ENCODE measurements at regions not wholly inside any gene's neighbourhood (a gene's known extent, or its start where the extent isn't known, plus 50 kb on each side); places are given as distances from the start of the nearest gene placed in this dataset.
"Not testable (repeated sequence)": the region's sequence is repeated elsewhere in the genome, so short reads cannot be mapped to it uniquely, and the experiment has no call there.

DNA sequence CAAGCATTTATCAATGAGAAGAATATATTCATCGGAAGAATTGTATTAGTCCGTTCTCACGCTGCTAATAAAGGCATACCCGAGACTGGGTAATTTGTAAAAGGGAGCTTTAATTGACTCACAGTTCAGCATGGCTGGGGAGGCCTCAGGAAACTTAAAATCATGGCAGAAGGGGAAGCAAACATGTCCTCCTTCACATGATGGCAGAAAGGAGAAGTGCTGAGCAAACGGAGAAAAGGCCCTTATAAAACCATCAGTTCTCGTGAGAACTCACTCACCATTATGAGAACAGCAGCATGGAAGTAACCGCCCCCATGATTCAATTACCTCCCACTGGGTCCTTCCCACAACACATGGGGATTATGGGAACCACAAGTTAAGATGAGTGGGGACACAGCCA is 1688.2 kb downstream of the SPATA31A7 start:
- DNase-seq: not testable (repeated sequence)

- not testable (repeated sequence) for DNase-seq
Observed at GRCh38 chr9:62880453-62880852, 1690.6 kb downstream of the SPATA31A7 start.

GRCh38 chr9:62880971-62881370 is 1691.1 kb downstream of the SPATA31A7 start:
- DNase-seq: not testable (repeated sequence)

DNA sequence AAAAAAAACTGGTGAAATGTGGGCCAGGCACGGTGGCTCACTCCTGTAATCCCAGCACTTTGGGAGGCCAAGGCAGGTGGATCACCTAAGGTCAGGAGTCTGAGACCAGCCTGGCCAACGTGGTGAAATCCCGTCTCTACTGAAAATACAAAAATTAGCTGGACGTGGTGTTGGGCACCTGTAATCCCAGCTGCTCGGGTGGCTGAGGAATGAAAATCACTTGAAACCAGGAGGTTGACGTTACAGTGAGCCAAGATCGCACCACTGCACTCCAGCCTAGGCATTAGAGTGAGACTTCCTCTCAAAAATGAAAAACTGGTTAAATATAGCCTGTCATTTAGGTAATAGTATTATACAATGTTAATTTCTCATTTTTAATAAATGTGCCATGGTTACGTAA is 1692.0 kb downstream of the SPATA31A7 start:
- not testable (repeated sequence) for DNase-seq

GRCh38 chr9:62882717-62883116 is 1692.9 kb downstream of the SPATA31A7 start:
- not testable (repeated sequence) for DNase-seq

DNA sequence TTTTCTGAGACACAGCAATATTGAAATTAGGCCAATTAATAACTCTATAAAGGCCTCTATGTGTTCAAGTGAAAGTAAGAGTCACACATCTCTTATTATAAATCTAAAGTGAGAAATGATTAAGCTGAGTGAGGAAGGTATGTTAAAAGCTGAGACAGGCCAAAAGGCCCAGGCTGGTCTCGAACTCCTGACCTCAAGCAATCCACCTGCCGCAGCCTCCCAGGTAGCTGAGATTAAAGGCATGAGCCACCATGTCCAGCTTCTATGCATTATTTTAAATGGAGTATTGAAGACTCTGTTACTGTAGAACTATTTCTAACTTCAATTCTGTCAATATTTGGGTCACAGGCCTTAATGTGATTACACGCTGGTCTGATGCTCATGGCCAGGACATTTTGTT is 1706.9 kb downstream of the SPATA31A7 start:
- DNase-seq: not testable (repeated sequence)

DNA sequence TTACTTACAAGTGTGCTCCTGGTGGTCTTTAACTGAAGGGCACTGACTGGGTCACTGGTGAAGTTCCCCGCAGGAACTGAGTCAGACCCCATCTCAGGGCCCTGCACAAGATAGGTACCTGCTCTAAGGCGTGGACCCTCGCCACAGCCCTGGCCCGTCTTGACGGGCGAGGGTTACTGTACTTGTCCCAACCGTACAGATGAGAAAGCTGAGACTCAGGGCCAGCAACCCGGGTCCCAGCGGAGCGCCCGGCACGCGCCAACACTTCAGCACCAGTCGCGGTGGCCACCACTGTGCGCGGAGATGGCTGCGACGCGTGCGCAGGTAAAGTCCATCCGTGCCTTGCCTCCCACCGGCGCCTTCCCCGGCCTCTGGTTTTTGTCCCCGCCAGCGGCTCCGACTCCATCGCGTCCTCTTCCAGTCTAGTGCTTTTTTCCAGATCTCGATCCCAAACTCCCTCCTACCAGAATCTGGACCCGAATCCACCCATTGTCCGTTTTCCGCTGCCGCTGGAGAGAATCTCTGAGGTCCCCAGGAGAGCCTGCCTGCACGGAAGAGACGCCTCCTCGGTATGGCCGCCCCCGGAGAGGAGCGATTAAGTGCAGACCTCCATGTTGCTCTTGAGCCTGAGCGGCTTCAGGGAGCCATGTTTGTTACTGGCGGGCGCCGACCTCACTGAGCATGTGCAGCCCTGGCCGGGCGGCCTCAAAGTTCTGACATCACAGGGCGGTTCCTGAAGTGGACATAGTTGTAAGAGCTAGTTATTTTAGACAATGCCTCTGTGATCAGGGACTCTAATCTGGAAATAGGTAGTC is 1707.8 kb downstream of the SPATA31A7 start:
- not testable (repeated sequence) for DNase-seq

DNA sequence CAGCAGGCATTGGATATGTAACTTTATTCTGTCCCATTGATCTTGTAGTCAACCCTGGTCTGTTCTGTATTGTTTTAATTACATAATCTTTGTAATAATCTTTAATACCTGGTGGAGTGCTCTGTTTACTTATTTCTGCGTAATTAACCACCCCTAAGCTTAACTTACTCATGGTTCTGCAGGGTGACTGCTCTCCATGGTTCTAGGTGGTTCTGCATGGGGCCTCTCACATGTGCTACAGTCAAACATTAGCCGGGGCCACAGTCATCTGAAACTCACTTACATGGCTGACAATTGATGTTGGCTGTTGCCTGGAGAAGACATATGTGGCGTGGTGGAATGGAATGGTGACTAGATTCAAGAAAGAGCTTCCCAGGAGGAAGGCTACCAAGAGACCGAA is 1709.8 kb downstream of the SPATA31A7 start:
- not testable (repeated sequence) for DNase-seq

DNA sequence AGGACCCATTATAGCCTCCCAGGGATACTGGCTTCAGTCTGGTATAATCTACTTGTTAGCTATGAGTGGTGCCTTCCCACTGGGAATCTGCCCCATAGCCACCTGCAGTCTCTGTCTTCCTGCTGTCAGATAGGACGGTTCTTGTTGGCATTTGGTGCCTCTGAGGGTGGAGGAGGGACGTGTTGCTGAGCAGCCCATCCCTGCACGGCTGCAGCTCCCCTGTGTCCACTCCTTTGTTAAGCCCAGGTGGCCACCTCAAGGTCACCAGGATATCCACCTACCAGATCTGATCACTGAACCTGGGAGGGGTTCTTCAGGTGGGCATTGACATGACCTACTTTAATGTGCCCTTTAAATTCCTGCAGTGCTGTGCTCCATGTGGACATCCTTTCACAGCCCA is 1714.2 kb downstream of the SPATA31A7 start:
- not testable (repeated sequence) for DNase-seq

DNA sequence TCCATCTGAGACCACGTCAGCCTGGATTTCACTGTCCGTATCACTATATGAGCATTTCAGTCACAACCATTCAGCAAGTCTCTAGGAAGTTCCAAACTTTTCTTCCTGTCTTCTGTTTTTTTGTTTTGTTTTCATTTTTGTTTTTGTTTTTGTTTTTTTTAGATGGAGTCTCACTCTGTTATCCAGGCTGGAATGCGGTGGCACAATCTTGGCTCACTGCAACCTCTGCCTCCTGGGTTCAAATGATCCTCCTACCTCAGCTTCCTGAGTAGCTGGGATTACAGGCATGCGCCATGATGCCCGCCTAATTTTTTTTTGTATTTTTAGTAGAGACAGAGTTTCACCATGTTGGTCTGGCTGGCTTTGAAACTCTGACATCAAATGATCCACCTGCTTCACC is 1715.9 kb downstream of the SPATA31A7 start:
- not testable (repeated sequence) for DNase-seq

- not testable (repeated sequence) for DNase-seq
Observed at GRCh38 chr9:62907866-62908265, 1718.0 kb downstream of the SPATA31A7 start.

- DNase-seq: not testable (repeated sequence)
Observed at GRCh38 chr9:62908271-62908670, 1718.4 kb downstream of the SPATA31A7 start.

GRCh38 chr9:62909447-62909846 is 1719.6 kb downstream of the SPATA31A7 start:
- not testable (repeated sequence) for DNase-seq

- not testable (repeated sequence) for DNase-seq
Observed at GRCh38 chr9:62912278-62912677, 1722.4 kb downstream of the SPATA31A7 start.

DNA sequence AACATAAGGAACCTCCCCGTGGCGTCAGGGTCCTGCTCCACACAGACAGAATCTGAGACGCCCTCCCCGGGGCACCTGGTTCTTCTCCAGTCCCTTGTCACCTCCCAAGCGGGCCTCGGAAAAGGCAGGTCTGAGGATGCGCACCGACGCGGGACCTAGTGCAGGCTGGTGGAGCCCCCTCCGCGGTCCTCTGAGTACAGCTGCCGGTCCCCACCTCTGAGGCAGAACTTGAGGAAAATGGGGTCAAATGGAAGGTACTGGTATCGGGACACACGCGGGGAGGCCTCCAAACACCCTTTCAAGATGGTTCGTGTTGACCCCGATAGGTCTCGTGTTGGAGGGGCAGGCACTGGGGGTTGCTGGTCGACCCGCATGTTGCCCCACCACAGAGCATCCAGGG is 1725.3 kb downstream of the SPATA31A7 start:
- not testable (repeated sequence) for DNase-seq

- not testable (repeated sequence) for DNase-seq
Observed at GRCh38 chr9:62915661-62916060, 1725.8 kb downstream of the SPATA31A7 start.

DNA sequence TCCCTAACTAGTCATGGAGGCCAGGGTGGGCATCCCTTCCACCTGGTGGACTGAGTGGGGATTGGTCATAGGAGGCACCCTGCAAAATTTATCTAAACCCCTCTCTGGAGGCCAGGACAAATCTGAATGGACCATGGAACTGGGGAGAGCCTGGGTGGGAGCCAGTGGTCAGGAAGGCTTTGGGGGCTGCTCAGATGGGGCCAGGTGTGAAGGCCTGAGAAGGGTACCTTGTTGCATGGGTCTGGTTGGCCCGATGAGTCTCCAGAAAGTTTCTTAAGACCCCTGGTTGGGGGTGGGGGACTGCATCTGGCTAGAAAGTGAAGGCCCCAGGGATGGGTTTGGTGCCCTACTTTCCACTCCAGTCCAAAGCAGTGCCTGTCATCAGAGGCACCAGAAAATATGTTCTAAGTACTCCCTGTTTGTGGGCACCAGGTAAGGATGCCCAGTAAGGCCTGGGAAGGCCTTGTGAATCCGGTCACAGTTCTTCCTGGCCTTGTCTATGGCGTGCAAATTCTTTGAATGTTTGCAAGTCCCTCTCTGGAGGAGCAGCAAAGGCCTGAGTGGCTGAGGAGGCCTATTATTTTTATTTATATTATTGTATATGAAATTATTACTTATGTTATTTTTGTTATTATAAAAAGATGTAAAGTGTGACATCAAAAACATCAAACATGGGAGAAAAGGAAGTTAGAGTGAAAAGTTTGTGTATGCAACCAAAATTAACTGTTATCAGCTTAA is 1729.0 kb downstream of the SPATA31A7 start:
- DNase-seq: not testable (repeated sequence)

DNA sequence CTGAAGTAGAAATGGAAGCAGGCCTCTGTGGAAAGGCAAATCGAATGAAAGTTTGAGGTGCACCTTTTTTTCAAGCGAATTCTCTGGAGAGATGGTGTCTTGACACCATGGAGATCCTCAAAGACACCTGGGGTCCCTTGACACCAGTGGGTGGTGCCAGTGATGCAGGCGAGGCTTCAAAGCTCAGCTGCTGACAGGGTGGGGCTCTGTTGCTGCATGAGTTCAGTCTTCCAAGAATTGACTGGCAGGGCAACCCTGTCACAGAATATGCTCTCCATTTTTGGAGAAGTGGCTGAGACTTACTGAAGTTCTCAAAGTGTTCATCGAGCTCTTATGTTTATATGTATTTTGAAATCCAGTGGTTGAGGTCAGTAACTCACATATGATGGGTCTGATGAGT is 1741.6 kb downstream of the SPATA31A7 start:
- DNase-seq: not testable (repeated sequence)

- DNase-seq: not testable (repeated sequence)
Observed at GRCh38 chr9:62952840-62953239, 1763.0 kb downstream of the SPATA31A7 start.
